ENCODE measurements at regions not wholly inside any gene's neighbourhood (a gene's known extent, or its start where the extent isn't known, plus 50 kb on each side); places are given as distances from the start of the nearest gene placed in this dataset.

- TF ChIP-seq, protein P1, sequence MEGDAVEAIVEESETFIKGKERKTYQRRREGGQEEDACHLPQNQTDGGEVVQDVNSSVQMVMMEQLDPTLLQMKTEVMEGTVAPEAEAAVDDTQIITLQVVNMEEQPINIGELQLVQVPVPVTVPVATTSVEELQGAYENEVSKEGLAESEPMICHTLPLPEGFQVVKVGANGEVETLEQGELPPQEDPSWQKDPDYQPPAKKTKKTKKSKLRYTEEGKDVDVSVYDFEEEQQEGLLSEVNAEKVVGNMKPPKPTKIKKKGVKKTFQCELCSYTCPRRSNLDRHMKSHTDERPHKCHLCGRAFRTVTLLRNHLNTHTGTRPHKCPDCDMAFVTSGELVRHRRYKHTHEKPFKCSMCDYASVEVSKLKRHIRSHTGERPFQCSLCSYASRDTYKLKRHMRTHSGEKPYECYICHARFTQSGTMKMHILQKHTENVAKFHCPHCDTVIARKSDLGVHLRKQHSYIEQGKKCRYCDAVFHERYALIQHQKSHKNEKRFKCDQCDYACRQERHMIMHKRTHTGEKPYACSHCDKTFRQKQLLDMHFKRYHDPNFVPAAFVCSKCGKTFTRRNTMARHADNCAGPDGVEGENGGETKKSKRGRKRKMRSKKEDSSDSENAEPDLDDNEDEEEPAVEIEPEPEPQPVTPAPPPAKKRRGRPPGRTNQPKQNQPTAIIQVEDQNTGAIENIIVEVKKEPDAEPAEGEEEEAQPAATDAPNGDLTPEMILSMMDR (conservative IDR thresholded peaks at IDR 0.05; ENCODE audit: low read depth, low read length): no peak
- no peak for TF ChIP-seq EZH2phosphoT487 (IDR thresholded peaks at IDR 0.05; ENCODE audit: borderline replicate concordance, low read length)
Measured at GRCh38 chr21:39124681-39125251, 58.5 kb downstream of the PSMG1 start.
